ENCODE measurements at regions not wholly inside any gene's neighbourhood (a gene's known extent, or its start where the extent isn't known, plus 50 kb on each side); places are given as distances from the start of the nearest gene placed in this dataset.
"Not testable (repeated sequence)": the region's sequence is repeated elsewhere in the genome, so short reads cannot be mapped to it uniquely, and the experiment has no call there.

GRCh38 chr4:170938588-170938987, 848.8 kb upstream of the AADAT start:
- intact Hi-C loops (cut with micrococcal nuclease): no loop called here
- no peak for DNase-seq (ENCODE audit: low spot score)
- H3K9me3 Mint-ChIP-seq: peaks cover 20% of the 10 kb centered on the region
- H3K27ac Mint-ChIP-seq: no peak overlapping the region
- no peaks in the 10 kb centered on the region for H3K36me3 Mint-ChIP-seq (ENCODE audit: low read depth)
- no peaks in the 10 kb centered on the region for H3K4me1 Mint-ChIP-seq (ENCODE audit: low read depth)
- no peak overlapping the region for H3K4me3 Mint-ChIP-seq
- no peaks in the 10 kb centered on the region for H3K27me3 Mint-ChIP-seq (ENCODE audit: insufficient read depth)

- no peaks in the 10 kb centered on the region for H3K27me3 Mint-ChIP-seq (ENCODE audit: insufficient read depth)
- intact Hi-C loops (cut with micrococcal nuclease): no loop called here
- no peaks in the 10 kb centered on the region for H3K36me3 Mint-ChIP-seq (ENCODE audit: low read depth)
- no peak overlapping the region for H3K27ac Mint-ChIP-seq
- no peaks in the 10 kb centered on the region for H3K9me3 Mint-ChIP-seq
- no peak overlapping the region for H3K4me3 Mint-ChIP-seq
- no peaks in the 10 kb centered on the region for H3K4me1 Mint-ChIP-seq (ENCODE audit: low read depth)
- no peak for DNase-seq (ENCODE audit: low spot score)
These were observed 841.6 kb upstream of the AADAT start for GRCh38 chr4:170931321-170931720.

GRCh38 chr4:170888660-170889059, 798.9 kb upstream of the AADAT start:
- no peak for DNase-seq (ENCODE audit: low spot score)
- Mint-ChIP-seq H3K4me1 (ENCODE audit: low read depth) (no peaks in the 10 kb centered on the region), H3K36me3 (ENCODE audit: low read depth) (no peaks in the 10 kb centered on the region), H3K9me3 (no peaks in the 10 kb centered on the region), H3K27ac (no peak overlapping the region), H3K27me3 (ENCODE audit: insufficient read depth) (no peaks in the 10 kb centered on the region), H3K4me3 (no peak overlapping the region)
- intact Hi-C loops (cut with micrococcal nuclease): no loop called here

- Mint-ChIP-seq H3K27me3 (ENCODE audit: insufficient read depth) (no peaks in the 10 kb centered on the region), H3K36me3 (ENCODE audit: low read depth) (no peaks in the 10 kb centered on the region), H3K9me3 (no peaks in the 10 kb centered on the region), H3K27ac (no peak overlapping the region), H3K4me3 (no peak overlapping the region), H3K4me1 (ENCODE audit: low read depth) (no peaks in the 10 kb centered on the region)
- DNase-seq (ENCODE audit: low spot score): no peak
- intact Hi-C loops (cut with micrococcal nuclease): no loop called here
These were observed 797.6 kb upstream of the AADAT start for GRCh38 chr4:170887396-170887795.

- Mint-ChIP-seq H3K27ac (no peak overlapping the region), H3K27me3 (ENCODE audit: insufficient read depth) (no peaks in the 10 kb centered on the region), H3K9me3 (no peaks in the 10 kb centered on the region), H3K4me3 (no peak overlapping the region), H3K4me1 (ENCODE audit: low read depth) (no peaks in the 10 kb centered on the region), H3K36me3 (ENCODE audit: low read depth) (no peaks in the 10 kb centered on the region)
- DNase-seq (ENCODE audit: low spot score): no peak
- intact Hi-C loops (cut with micrococcal nuclease): no loop called here
These were observed 795.3 kb upstream of the AADAT start for GRCh38 chr4:170884969-170885570.

GRCh38 chr4:170881646-170882045, 791.9 kb upstream of the AADAT start:
- DNase-seq (ENCODE audit: low spot score): not testable (repeated sequence)

GRCh38 chr4:170875868-170876267, 786.1 kb upstream of the AADAT start:
- no peak overlapping the region for H3K4me3 Mint-ChIP-seq
- DNase-seq (ENCODE audit: low spot score): no peak
- no peaks in the 10 kb centered on the region for H3K36me3 Mint-ChIP-seq (ENCODE audit: low read depth)
- H3K9me3 Mint-ChIP-seq: no peaks in the 10 kb centered on the region
- H3K27me3 Mint-ChIP-seq (ENCODE audit: insufficient read depth): no peaks in the 10 kb centered on the region
- H3K4me1 Mint-ChIP-seq (ENCODE audit: low read depth): no peaks in the 10 kb centered on the region
- intact Hi-C loops (cut with micrococcal nuclease): no loop called here
- no peak overlapping the region for H3K27ac Mint-ChIP-seq

More at GRCh38 chr4:170881646-170882045, 791.9 kb upstream of the AADAT start:
- H3K4me3 Mint-ChIP-seq; H3K4me1 Mint-ChIP-seq (ENCODE audit: low read depth); H3K36me3 Mint-ChIP-seq (ENCODE audit: low read depth); H3K27ac Mint-ChIP-seq; intact Hi-C loops (cut with micrococcal nuclease); H3K9me3 Mint-ChIP-seq; H3K27me3 Mint-ChIP-seq (ENCODE audit: insufficient read depth): not testable (repeated sequence)

- H3K9me3 Mint-ChIP-seq: no peaks in the 10 kb centered on the region
- no peak for DNase-seq (ENCODE audit: low spot score)
- no peak overlapping the region for H3K4me3 Mint-ChIP-seq
- no peaks in the 10 kb centered on the region for H3K36me3 Mint-ChIP-seq (ENCODE audit: low read depth)
- H3K4me1 Mint-ChIP-seq (ENCODE audit: low read depth): no peaks in the 10 kb centered on the region
- H3K27ac Mint-ChIP-seq: no peak overlapping the region
- intact Hi-C loops (cut with micrococcal nuclease): no loop called here
- H3K27me3 Mint-ChIP-seq (ENCODE audit: insufficient read depth): no peaks in the 10 kb centered on the region
These were observed 783.0 kb upstream of the AADAT start for GRCh38 chr4:170872794-170873193.

- Mint-ChIP-seq H3K4me1 (ENCODE audit: low read depth) (no peaks in the 10 kb centered on the region), H3K9me3 (no peaks in the 10 kb centered on the region), H3K36me3 (ENCODE audit: low read depth) (no peaks in the 10 kb centered on the region), H3K27me3 (ENCODE audit: insufficient read depth) (no peaks in the 10 kb centered on the region), H3K4me3 (no peak overlapping the region), H3K27ac (no peak overlapping the region)
- intact Hi-C loops (cut with micrococcal nuclease): no loop called here
- DNase-seq (ENCODE audit: low spot score): no peak
These were observed 778.4 kb upstream of the AADAT start for GRCh38 chr4:170868170-170868569.

- H3K9me3 Mint-ChIP-seq: no peaks in the 10 kb centered on the region
- intact Hi-C loops (cut with micrococcal nuclease): no loop called here
- no peaks in the 10 kb centered on the region for H3K36me3 Mint-ChIP-seq (ENCODE audit: low read depth)
- no peaks in the 10 kb centered on the region for H3K27me3 Mint-ChIP-seq (ENCODE audit: insufficient read depth)
- H3K4me3 Mint-ChIP-seq: no peak overlapping the region
- no peaks in the 10 kb centered on the region for H3K4me1 Mint-ChIP-seq (ENCODE audit: low read depth)
- H3K27ac Mint-ChIP-seq: no peak overlapping the region
- no peak for DNase-seq (ENCODE audit: low spot score)
These were observed 764.3 kb upstream of the AADAT start for GRCh38 chr4:170854097-170854496.

- Mint-ChIP-seq H3K27ac (no peak overlapping the region), H3K36me3 (ENCODE audit: low read depth) (no peaks in the 10 kb centered on the region), H3K27me3 (ENCODE audit: insufficient read depth) (no peaks in the 10 kb centered on the region), H3K9me3 (no peaks in the 10 kb centered on the region), H3K4me3 (no peak overlapping the region), H3K4me1 (ENCODE audit: low read depth) (no peaks in the 10 kb centered on the region)
- intact Hi-C loops (cut with micrococcal nuclease): loop anchor here (1.0 kb wide), 1 partner anchor 715 kb away; no protein-coding TSS in a partner anchor
- DNase-seq (ENCODE audit: low spot score): no peak
These were observed 763.8 kb upstream of the AADAT start for GRCh38 chr4:170853422-170854021.

GRCh38 chr4:170849969-170850368, 760.2 kb upstream of the AADAT start:
- no peaks in the 10 kb centered on the region for H3K4me1 Mint-ChIP-seq (ENCODE audit: low read depth)
- no peaks in the 10 kb centered on the region for H3K36me3 Mint-ChIP-seq (ENCODE audit: low read depth)
- H3K27me3 Mint-ChIP-seq (ENCODE audit: insufficient read depth): no peaks in the 10 kb centered on the region
- H3K27ac Mint-ChIP-seq: no peak overlapping the region
- H3K4me3 Mint-ChIP-seq: no peak overlapping the region
- intact Hi-C loops (cut with micrococcal nuclease): no loop called here
- no peak for DNase-seq (ENCODE audit: low spot score)
- H3K9me3 Mint-ChIP-seq: no peaks in the 10 kb centered on the region

GRCh38 chr4:170827562-170828274, 738.0 kb upstream of the AADAT start:
- Mint-ChIP-seq H3K4me1 (ENCODE audit: low read depth) (no peaks in the 10 kb centered on the region), H3K36me3 (ENCODE audit: low read depth) (no peaks in the 10 kb centered on the region), H3K4me3 (no peak overlapping the region), H3K9me3 (no peaks in the 10 kb centered on the region), H3K27ac (no peak overlapping the region), H3K27me3 (ENCODE audit: insufficient read depth) (no peaks in the 10 kb centered on the region)
- DNase-seq (ENCODE audit: low spot score): no peak
- intact Hi-C loops (cut with micrococcal nuclease): no loop called here

Data from activated T-helper 1 cell treated with anti-CD3 and anti-CD28 coated beads, Interleukin-12 subunit alpha, Interleukin-12 subunit beta, Interleukin-2, Interleukin-4 antibody, amounts not matched to agents 30 ng/mL and 10 ng/mL and 1 ng/mL, durations not matched to agents 14 hours and 24 hours and 36 hours (primary cell).